ENCODE measurements at regions not wholly inside any gene's neighbourhood (a gene's known extent, or its start where the extent isn't known, plus 50 kb on each side); places are given as distances from the start of the nearest gene placed in this dataset.

DNA sequence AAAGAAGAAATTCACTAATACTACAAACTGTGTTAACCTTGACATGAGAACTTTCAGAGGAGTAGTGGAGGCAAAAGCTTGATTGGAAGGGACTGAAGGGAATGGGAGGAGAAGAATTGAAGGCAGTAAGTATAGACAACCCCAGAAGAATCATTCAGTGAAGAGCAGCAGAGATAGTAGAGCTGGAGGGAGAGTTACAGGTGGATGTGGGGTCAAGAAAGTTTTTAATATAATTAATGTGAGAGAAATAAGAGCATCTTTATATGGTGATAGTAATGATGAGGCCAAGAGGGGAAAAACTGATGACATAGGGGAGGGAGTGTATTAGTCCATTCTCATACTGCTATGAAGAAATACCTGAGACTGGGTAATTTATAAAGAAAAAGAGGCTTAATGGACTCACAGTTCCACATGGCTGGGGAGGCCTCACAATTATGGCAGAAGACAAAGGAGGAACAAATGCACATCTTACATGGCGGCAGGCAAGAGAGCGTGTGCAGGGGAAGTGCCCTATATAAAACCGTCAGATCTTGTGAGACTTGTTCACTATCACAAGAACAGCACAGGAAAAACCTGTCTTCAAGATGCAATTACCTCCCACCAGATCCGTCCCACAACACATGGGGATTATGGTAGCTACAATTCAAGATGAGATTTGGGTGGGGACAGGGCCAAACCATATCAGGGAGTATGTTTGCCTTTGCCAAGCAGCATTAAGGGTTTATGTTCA is 88.3 kb upstream of the PIK3CG start:
- TF ChIP-seq, protein P1, sequence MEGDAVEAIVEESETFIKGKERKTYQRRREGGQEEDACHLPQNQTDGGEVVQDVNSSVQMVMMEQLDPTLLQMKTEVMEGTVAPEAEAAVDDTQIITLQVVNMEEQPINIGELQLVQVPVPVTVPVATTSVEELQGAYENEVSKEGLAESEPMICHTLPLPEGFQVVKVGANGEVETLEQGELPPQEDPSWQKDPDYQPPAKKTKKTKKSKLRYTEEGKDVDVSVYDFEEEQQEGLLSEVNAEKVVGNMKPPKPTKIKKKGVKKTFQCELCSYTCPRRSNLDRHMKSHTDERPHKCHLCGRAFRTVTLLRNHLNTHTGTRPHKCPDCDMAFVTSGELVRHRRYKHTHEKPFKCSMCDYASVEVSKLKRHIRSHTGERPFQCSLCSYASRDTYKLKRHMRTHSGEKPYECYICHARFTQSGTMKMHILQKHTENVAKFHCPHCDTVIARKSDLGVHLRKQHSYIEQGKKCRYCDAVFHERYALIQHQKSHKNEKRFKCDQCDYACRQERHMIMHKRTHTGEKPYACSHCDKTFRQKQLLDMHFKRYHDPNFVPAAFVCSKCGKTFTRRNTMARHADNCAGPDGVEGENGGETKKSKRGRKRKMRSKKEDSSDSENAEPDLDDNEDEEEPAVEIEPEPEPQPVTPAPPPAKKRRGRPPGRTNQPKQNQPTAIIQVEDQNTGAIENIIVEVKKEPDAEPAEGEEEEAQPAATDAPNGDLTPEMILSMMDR (conservative IDR thresholded peaks at IDR 0.05), result no peak
- no peak for TF ChIP-seq ZFX (IDR thresholded peaks at IDR 0.05)
